ENCODE measurements at regions not wholly inside any gene's neighbourhood (a gene's known extent, or its start where the extent isn't known, plus 50 kb on each side); places are given as distances from the start of the nearest gene placed in this dataset.
"Not testable (repeated sequence)": the region's sequence is repeated elsewhere in the genome, so short reads cannot be mapped to it uniquely, and the experiment has no call there.

GRCh38 chr2:105526000-105526925 is 127.4 kb upstream of the FHL2 start:
- no peak for DNase-seq

GRCh38 chr2:105525201-105525600 is 126.3 kb upstream of the FHL2 start:
- no peak for DNase-seq

DNA sequence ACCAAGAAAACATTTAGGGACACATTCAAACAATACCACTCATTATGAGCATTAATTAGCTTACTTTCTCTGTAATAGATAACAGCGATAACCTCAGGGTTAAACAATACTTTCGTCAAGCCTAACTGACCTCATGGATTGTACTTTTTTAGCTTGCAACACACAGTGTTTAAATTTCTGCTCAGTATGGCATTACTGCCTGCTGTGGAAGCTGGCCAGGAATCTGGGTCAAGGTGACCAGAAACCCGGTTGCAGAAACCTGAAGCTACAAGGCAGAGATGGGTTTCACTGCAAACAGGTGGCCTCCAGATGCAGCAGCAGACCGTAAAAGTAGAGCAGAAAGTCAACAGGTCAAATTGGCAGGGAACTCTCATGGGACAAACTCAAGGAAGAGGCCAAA is 123.8 kb upstream of the FHL2 start:
- no peak for DNase-seq

- no peak for DNase-seq
These were observed 122.8 kb upstream of the FHL2 start for GRCh38 chr2:105521616-105522015.

- DNase-seq, result peak in 1 of 2 donors; percentile 17
These were observed 122.3 kb upstream of the FHL2 start for GRCh38 chr2:105521176-105521575.

DNA sequence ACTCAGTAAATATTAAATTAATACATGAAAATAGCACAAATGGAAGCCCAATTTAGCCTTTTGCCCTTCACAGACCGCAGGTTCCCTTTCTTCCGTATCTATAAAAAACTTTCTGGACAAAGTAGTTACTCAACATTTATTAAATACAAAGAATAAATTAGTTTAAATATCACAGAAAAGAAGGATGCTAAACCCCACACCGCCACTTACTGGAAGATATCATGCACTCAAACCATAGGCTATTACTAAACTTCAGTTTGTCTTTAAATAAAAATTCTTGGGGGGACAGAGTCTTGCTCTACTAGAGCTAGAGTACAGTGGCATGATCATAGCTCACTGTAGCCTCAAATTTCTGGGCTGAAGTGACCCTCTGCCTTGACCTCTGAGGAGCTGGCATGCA is 120.7 kb upstream of the FHL2 start:
- DNase-seq, result no peak

DNA sequence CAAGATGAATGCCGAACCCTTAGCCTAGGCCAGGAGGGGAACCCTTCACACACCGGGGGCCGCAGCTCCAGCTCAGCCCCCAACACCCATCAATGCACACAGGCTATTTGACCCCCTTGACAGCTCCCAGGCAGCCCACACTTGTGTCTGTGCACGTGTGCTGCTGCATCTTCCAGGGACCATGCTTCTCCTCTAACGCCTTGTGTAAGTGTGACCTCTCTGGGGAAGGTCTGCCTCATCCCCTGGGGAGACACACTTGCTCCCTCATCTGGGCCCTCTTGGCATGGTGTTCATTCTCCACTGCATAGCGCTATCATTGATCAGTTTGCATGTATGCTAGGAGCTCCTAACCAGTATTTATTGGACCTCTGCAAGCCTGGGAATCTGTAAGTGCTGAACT is 120.0 kb upstream of the FHL2 start:
- DNase-seq, result no peak

DNA sequence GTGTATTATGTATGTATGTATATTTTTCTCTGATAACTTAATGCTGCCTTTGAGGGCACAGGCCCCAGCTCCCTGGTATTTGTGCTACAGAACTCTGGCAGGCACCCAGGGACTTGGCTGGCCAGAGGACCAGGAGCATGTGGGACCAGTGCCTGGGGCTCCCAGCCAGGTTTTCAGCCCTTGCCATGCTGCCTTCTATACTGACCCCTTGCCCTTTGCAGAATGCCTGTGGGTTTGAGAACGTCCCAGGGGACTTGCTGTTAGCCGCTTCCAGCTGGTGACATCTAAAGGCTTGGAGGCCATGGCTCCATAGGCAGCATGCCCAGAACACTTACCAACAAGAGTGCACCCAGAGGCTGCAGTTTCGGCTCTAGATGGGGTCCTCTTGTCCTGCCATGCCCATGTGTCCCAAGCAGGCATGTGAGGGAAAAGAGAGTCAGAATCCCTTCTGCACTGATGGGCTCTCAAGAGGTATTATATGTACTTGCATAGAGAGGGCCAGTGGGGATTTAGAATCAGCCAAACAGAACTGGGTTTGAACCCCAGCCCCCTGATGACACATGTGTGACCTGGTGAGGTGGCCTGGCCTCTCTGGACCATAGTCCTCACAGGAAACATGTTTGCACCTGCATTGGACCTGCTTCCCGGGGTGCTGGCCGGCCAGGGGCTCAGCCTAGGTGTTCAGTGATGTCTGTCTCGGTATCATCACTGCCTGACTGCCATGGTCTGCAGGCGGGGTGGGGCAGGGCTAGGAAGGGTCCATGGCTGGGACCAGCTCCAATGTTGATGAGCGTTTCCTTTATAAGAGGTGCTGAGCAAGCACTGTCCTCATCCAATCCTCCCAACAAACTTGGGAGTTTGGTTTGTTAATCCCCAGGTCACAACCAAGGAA is 119.2 kb upstream of the FHL2 start:
- no peak for DNase-seq

DNA sequence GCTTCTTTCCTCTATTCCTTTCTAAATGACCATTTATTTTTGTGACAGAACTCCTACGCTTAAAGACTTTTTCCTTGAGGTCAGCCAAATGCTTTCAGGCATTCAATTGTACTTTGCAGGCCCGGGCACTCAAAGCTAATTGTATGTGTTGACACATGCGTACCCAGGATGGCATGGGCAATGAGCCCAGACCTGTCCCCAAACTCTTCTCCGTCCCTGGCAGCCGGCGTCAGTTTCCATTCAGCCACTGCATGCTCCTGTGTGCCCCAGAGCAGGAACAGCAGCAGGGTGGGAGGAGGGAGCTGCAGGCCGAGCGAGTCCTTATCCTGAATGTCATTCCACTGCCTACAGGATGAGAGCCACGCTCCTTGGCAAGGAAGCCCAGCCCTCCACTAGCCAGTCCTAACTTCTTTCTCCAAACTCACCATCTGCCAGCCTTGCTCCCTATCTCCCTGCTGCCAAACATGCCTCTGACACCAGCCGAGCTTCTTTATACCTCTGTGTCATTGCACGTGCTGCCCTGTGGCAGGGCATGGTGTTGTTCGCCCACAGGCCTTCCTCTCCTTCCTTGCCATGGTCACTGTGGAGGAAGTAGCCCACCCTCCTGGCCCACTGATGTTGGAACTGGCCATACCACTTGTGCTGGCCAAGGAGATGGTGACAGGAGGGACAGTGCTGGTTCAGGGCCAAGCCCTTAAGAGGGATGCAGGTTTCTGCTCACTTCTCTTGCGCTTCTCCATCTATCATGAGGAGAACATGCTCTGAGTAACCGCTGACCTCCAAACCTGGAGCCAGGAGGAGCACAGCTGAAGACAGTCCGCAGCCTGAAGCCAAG is 116.9 kb upstream of the FHL2 start:
- no peak for DNase-seq

- DNase-seq, result no peak
These were observed 115.7 kb upstream of the FHL2 start for GRCh38 chr2:105514576-105514975.

DNA sequence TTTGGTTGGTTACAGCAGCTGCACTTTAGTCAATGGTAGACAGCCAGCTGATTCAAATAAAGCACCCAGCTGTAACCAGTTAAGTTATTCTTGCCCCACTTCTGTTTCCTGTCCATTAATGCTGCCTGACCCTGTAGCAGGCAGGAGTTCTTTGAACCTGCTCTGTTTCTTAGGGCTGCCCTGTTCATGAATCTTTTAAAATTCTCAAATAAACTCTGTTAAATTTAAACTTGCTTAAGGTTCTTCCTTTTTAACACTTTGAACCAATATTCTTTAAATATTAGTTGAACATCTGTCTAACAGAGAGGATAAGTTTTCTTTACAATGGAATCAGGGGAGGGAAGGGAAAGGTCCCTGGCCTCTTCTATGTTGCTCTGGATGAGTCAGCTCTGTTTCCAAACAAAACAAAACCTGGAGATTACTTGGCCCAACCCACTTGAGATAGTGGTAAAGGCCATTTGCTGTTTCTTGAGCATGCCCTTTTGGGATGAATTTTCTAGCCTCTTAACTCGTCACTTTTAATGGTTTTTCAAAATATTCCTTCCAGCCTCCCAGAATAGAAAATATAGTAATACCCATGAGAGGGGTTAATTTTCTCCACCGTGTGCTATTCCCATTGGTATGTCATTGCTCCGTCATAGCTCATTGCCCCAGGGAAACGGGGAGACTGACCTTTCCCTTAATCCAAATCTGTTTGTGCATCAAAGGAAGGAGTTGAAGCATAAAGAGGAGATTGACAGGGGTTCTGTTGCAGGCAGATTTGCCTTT is 112.1 kb upstream of the FHL2 start:
- no peak for DNase-seq

DNA sequence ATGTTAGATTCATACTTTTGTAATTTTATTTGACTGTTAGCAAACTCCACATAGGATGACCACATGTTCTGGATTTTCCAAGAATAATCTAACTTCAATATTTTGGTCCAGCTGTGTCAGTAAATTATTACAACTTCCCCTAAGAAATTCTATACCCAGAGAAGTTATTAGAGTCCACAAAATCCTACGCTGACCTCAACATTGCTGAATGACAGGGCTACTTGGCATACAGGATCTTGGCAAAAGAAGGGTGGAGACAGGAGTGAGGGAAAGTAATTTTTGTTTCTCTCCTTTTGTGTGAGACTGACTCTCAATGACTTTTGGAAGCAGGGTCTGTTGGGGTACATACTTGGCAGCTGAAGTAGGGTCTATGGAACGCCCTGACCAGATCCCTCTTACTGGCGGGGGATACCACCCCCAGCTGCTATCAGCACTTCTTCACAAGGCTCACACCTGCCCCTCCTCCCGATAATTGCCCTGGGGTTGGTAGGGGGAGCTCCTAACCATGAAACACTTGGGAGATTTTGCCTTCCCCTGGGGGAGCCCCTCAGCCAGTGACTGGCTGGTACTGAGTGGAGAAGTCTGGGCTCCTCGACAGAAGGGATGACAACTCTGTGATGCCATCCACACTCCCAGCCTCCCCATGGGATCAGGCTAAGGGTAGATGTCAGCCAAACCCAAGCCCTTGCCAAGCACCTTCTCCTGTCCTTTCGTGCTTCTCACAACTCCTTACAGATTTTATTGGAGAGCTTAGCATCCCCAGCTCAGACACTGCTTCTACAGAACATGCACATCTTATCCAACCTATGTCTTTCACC is 110.6 kb upstream of the FHL2 start:
- no peak for DNase-seq

GRCh38 chr2:105506860-105507259 is 108.0 kb upstream of the FHL2 start:
- not testable (repeated sequence) for DNase-seq

- DNase-seq, result no peak
These were observed 105.6 kb upstream of the FHL2 start for GRCh38 chr2:105504459-105504858.

GRCh38 chr2:105502625-105503334 is 103.9 kb upstream of the FHL2 start:
- DNase-seq, result no peak

- no peak for DNase-seq
These were observed 99.5 kb upstream of the FHL2 start for GRCh38 chr2:105498281-105498846.

- no peak for DNase-seq
These were observed 98.2 kb upstream of the FHL2 start for GRCh38 chr2:105497094-105497493.

DNA sequence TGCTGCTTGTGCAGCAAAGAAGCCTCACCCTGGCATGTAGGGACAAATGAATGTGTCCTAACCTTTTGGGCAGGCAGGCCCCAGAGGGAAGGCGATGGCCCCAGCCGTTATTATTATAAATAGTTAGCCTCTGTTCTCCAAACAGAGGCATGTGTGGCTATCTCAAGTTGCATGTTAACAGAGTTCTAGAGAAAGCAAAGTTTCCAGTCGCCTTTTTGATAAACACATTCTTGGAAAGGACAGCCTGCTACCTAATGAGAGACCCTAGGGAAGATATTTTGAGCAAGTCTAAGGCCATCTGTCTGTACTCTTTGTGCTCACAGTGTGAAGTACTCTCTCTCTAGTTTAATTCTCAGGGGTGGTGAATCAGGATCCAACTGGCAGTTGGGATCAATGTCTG is 97.4 kb upstream of the FHL2 start:
- no peak for DNase-seq

DNA sequence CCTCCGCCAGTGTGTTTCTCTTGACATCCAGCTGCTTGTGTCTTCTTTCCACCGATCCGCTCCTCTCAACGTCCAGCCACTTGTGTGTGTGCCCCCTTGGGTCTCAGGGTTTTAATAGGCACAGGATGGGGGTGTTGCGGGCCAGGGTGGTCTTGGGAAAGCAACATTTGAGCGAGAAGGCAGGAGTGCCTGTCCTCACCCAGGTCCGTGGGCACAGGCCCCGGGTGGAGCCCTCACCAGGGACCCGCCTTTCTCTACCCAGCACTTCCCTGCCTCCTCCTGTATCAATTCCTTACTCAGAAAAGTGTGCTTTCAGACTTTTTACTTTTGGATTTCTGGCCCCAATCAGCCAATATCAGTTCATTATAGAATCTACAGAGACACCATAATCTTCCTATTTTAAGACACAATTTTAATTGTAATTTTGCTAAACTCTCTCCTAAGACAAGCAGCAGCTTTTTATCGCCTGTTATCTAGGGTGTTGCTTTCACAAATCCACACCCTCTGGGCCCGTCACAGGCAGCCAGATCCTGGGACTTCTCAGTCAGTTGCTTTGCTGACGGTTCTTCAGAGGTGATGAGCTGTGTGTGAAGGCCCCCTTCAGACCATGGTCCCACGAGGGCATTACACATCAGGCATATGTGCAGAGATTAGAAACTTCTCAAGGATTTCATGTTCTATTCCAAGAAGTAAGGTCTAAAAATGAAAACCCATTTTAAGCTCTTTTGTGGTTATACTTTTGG is 96.0 kb upstream of the FHL2 start:
- DNase-seq, result no peak

All from CD4-positive, alpha-beta T cell treated with Interleukin-1 beta for 1 hour (primary cell).